ENCODE measurements at regions not wholly inside any gene's neighbourhood (a gene's known extent, or its start where the extent isn't known, plus 50 kb on each side); places are given as distances from the start of the nearest gene placed in this dataset.

GRCh38 chr3:67301556-67301955 is 303.4 kb downstream of the KBTBD8 start:
- no peaks in the 10 kb centered on the region for H3K27me3 ChIP-seq
- in situ Hi-C loops (cut with MboI; ENCODE audit: low pct_ligation_motif_present in 1 of 4, low pct_unique_long_range_greater_than_20kb in 1 of 4, low sequenced_read_pairs in 3 of 4) = no loop called here
- intact Hi-C loops (cut with DNase I; ENCODE audit: low total_unique reads) = no loop called here
- H3K9me3 ChIP-seq = no peaks in the 10 kb centered on the region
- H3K4me1 ChIP-seq = no peaks in the 10 kb centered on the region
- H3K27ac ChIP-seq = no peak overlapping the region
- no peaks in the 10 kb centered on the region for H3K36me3 ChIP-seq
- 41 to 45% methylated on average over 2 of the region's 2 CpGs for WGBS, 2 donors (ENCODE audit: low coverage in 1 of 2)
- H3K4me3 ChIP-seq = no peak overlapping the region
- DNase-seq = no peak
- TF ChIP-seq EP300 (IDR thresholded peaks at IDR 0.05; ENCODE audit: low read depth) = no peak
- no peak for TF ChIP-seq POLR2AphosphoS5 (IDR thresholded peaks at IDR 0.05)
- TF ChIP-seq, protein P1, sequence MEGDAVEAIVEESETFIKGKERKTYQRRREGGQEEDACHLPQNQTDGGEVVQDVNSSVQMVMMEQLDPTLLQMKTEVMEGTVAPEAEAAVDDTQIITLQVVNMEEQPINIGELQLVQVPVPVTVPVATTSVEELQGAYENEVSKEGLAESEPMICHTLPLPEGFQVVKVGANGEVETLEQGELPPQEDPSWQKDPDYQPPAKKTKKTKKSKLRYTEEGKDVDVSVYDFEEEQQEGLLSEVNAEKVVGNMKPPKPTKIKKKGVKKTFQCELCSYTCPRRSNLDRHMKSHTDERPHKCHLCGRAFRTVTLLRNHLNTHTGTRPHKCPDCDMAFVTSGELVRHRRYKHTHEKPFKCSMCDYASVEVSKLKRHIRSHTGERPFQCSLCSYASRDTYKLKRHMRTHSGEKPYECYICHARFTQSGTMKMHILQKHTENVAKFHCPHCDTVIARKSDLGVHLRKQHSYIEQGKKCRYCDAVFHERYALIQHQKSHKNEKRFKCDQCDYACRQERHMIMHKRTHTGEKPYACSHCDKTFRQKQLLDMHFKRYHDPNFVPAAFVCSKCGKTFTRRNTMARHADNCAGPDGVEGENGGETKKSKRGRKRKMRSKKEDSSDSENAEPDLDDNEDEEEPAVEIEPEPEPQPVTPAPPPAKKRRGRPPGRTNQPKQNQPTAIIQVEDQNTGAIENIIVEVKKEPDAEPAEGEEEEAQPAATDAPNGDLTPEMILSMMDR (IDR thresholded peaks at IDR 0.05) = no peak
- no peak for TF ChIP-seq POLR2A (IDR thresholded peaks at IDR 0.05)

GRCh38 chr3:67302489-67302888 is 304.4 kb downstream of the KBTBD8 start:
- no peak for DNase-seq
- H3K36me3 ChIP-seq = no peaks in the 10 kb centered on the region
- no peaks in the 10 kb centered on the region for H3K4me1 ChIP-seq
- no peak overlapping the region for H3K4me3 ChIP-seq
- no peaks in the 10 kb centered on the region for H3K27me3 ChIP-seq
- H3K27ac ChIP-seq = no peak overlapping the region
- intact Hi-C loops (cut with DNase I; ENCODE audit: low total_unique reads) = no loop called here
- no peaks in the 10 kb centered on the region for H3K9me3 ChIP-seq
- WGBS, 2 donors (ENCODE audit: low coverage in 1 of 2) = 81 to 89% methylated on average over 3 to 4 of the region's 4 CpGs
- TF ChIP-seq POLR2AphosphoS5 (IDR thresholded peaks at IDR 0.05) (no peak), EP300 (IDR thresholded peaks at IDR 0.05; ENCODE audit: low read depth) (no peak), POLR2A (IDR thresholded peaks at IDR 0.05) (no peak)
- TF ChIP-seq, protein P1 (IDR thresholded peaks at IDR 0.05) = no peak
- in situ Hi-C loops (cut with MboI; ENCODE audit: low pct_ligation_motif_present in 1 of 4, low pct_unique_long_range_greater_than_20kb in 1 of 4, low sequenced_read_pairs in 3 of 4) = no loop called here

GRCh38 chr3:67305160-67305559 is 307.1 kb downstream of the KBTBD8 start:
- DNase-seq = no peak
- no peaks in the 10 kb centered on the region for H3K9me3 ChIP-seq
- H3K4me3 ChIP-seq = no peak overlapping the region
- no peaks in the 10 kb centered on the region for H3K36me3 ChIP-seq
- WGBS, 2 donors (ENCODE audit: low coverage in 1 of 2) = 77 to 85% methylated on average over 2 of the region's 2 CpGs
- H3K4me1 ChIP-seq = no peaks in the 10 kb centered on the region
- H3K27me3 ChIP-seq = no peaks in the 10 kb centered on the region
- intact Hi-C loops (cut with DNase I; ENCODE audit: low total_unique reads) = no loop called here
- in situ Hi-C loops (cut with MboI; ENCODE audit: low pct_ligation_motif_present in 1 of 4, low pct_unique_long_range_greater_than_20kb in 1 of 4, low sequenced_read_pairs in 3 of 4) = no loop called here
- H3K27ac ChIP-seq = no peak overlapping the region
- TF ChIP-seq, protein P1 (IDR thresholded peaks at IDR 0.05) = no peak
- TF ChIP-seq EP300 (IDR thresholded peaks at IDR 0.05; ENCODE audit: low read depth) (no peak), POLR2AphosphoS5 (IDR thresholded peaks at IDR 0.05) (no peak), POLR2A (IDR thresholded peaks at IDR 0.05) (no peak)

DNA sequence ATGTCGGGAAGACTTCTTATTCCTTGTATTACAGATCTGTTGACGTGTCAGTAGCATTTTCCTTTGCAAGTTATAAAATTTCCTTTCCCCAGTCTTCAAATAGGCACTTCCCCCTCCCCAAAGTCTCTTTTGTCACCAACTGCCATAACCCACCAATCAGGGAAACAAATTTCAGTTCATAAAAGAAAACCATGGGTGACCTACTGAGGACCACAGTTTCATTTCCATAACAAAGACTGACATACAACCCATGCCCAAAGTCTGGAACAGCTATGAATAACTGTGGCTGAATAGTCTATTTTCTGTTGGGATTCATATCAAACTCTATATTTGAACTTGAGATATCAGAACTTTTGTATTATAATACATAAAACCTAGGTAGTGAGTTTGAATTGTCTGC is 307.8 kb downstream of the KBTBD8 start:
- no peak for DNase-seq
- no peak overlapping the region for H3K4me3 ChIP-seq
- no peaks in the 10 kb centered on the region for H3K9me3 ChIP-seq
- intact Hi-C loops (cut with DNase I; ENCODE audit: low total_unique reads) = no loop called here
- TF ChIP-seq, protein P1 (IDR thresholded peaks at IDR 0.05) = no peak
- no peak for TF ChIP-seq POLR2AphosphoS5 (IDR thresholded peaks at IDR 0.05)
- no peak for TF ChIP-seq POLR2A (IDR thresholded peaks at IDR 0.05)
- no peak for TF ChIP-seq EP300 (IDR thresholded peaks at IDR 0.05; ENCODE audit: low read depth)
- H3K27me3 ChIP-seq = no peaks in the 10 kb centered on the region
- H3K36me3 ChIP-seq = no peaks in the 10 kb centered on the region
- no peak overlapping the region for H3K27ac ChIP-seq
- H3K4me1 ChIP-seq = no peaks in the 10 kb centered on the region
- WGBS, 2 donors (ENCODE audit: low coverage in 1 of 2) = 80 to 89% methylated on average over 2 of the region's 2 CpGs
- in situ Hi-C loops (cut with MboI; ENCODE audit: low pct_ligation_motif_present in 1 of 4, low pct_unique_long_range_greater_than_20kb in 1 of 4, low sequenced_read_pairs in 3 of 4) = no loop called here

All from transverse colon (tissue), 4 donors.